CD8-positive, alpha-beta memory T cell (primary cell): ENCODE measurements at regions not wholly inside any gene's neighbourhood (a gene's known extent, or its start where the extent isn't known, plus 50 kb on each side); places are given as distances from the start of the nearest gene placed in this dataset.
"Not testable (repeated sequence)": the region's sequence is repeated elsewhere in the genome, so short reads cannot be mapped to it uniquely, and the experiment has no call there.

Source experiments
- CTCF ChIA-PET: fragments of 350-600 bp; sonication (Branson Sonifier 250); formaldehyde crosslinking; loops from one replicate; lab custom pipeline; 2021; ENCODE audit warnings: antibody characterized with exemption; lab: Charles Lee
- POLR2A ChIA-PET: fragments of 350-600 bp; sonication (Branson Sonifier 250); formaldehyde crosslinking; loops from one replicate; lab custom pipeline; 2021; ENCODE audit warnings: antibody characterized with exemption; lab: Charles Lee
- DNase-seq, 5 donors: peaks; one replicate each; pipeline versions ENCODE4 v3.0.0 to v3.0.0-alpha.2; 2020 to 2022; ENCODE audit warnings: mixed read lengths in 1 of 5
- H3K27ac ChIP-seq: one replicate; pipeline ENCODE4 v1.7.0; 2013; ENCODE audit warnings: low read depth, mild to moderate bottlenecking, low read length, moderate library complexity
- H3K27me3 ChIP-seq: 2 replicates; pipeline ENCODE4 v1.7.0; 2013; ENCODE audit warnings: low read length, mild to moderate bottlenecking; ENCODE audit not compliant: insufficient read depth, poor library complexity, severe bottlenecking
- H3K36me3 ChIP-seq: 2 replicates; pipeline ENCODE4 v1.7.0; 2013; ENCODE audit warnings: mild to moderate bottlenecking, low read length, moderate library complexity; ENCODE audit not compliant: insufficient read depth
- H3K4me1 ChIP-seq: 2 replicates; pipeline ENCODE4 v1.7.0; 2013; ENCODE audit warnings: mild to moderate bottlenecking, low read length, moderate library complexity; ENCODE audit not compliant: insufficient read depth
- H3K4me3 ChIP-seq: 2 replicates; pipeline ENCODE4 v1.7.0; 2013; ENCODE audit warnings: mild to moderate bottlenecking, low read length
- H3K9me3 ChIP-seq: 2 replicates; pipeline ENCODE4 v1.7.0; 2013; ENCODE audit warnings: mild to moderate bottlenecking, low read length
- H3K27ac Mint-ChIP-seq, 8 donors: one replicate each; pipeline ENCODE4 v1.8.0; 2020 to 2021; ENCODE audit warnings: mixed read lengths in 8 of 8, mild to moderate bottlenecking in 6 of 8, inconsistent platforms in 3 of 8, moderate library complexity in 3 of 8
- H3K27me3 Mint-ChIP-seq, 2 donors: one replicate each; pipeline ENCODE4 v1.8.0; 2020 to 2021; ENCODE audit warnings: mixed read lengths in 2 of 2, mild to moderate bottlenecking in 1 of 2, moderate library complexity in 1 of 2
- H3K36me3 Mint-ChIP-seq, 3 donors: one replicate each; pipeline ENCODE4 v1.8.0; 2020 to 2021; ENCODE audit warnings: mixed read lengths in 3 of 3, inconsistent platforms in 1 of 3, mild to moderate bottlenecking in 1 of 3
- H3K4me1 Mint-ChIP-seq, 3 donors: one replicate each; pipeline ENCODE4 v1.8.0; 2020 to 2021; ENCODE audit warnings: mixed read lengths in 3 of 3, inconsistent platforms in 1 of 3, mild to moderate bottlenecking in 1 of 3
- H3K4me3 Mint-ChIP-seq, 7 donors: one replicate each; pipeline ENCODE4 v1.8.0; 2020 to 2021; ENCODE audit warnings: mixed read lengths in 7 of 7, mild to moderate bottlenecking in 6 of 7, moderate library complexity in 4 of 7, inconsistent platforms in 2 of 7
- H3K9me3 Mint-ChIP-seq, 5 donors: one replicate each; pipeline ENCODE4 v1.8.0; 2020 to 2022; ENCODE audit warnings: mixed read lengths in 5 of 5, mild to moderate bottlenecking in 3 of 5, moderate library complexity in 2 of 5, inconsistent platforms in 1 of 5

DNA sequence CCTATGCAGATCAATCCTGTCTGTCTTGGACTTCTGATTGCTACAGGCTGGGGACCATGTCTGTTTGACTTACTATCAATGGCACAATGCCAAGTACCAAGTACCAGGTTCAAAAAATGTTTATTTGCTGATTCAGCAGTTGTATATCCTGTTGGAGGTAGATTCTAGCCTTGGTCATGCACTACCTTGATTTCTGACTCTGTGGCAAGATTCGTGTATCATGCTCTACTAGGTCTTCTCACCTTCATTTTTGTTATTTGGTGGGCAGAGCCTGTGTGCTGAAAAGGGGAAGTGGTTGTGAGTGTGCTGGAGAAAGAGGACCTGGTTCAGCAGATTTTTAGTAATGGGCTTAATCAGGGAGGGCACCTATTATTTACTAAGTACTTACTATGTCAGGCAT, 192.4 kb upstream of the MYLIP start:
- Mint-ChIP-seq H3K27me3 (peaks cover 9 to 12% of the 10 kb centered on the region in 2 donors), H3K4me3 (no peak overlapping the region), H3K4me1 (peaks cover 3 to 6% (median 4%) of the 10 kb centered on the region in 3 donors), H3K9me3 (peaks cover 0 to 11% (median 9%) of the 10 kb centered on the region in 5 donors), H3K36me3 (peaks cover 0 to 15% (median 0%) of the 10 kb centered on the region in 3 donors), H3K27ac (no peak overlapping the region)
- H3K4me1 ChIP-seq = no peaks in the 10 kb centered on the region
- H3K36me3 ChIP-seq = no peaks in the 10 kb centered on the region
- no peaks in the 10 kb centered on the region for H3K9me3 ChIP-seq
- H3K27ac ChIP-seq = no peak overlapping the region
- DNase-seq = no peak
- no peak overlapping the region for H3K4me3 ChIP-seq
- POLR2A ChIA-PET = no interaction called here
- CTCF ChIA-PET = no interaction called here
- H3K27me3 ChIP-seq = no peaks in the 10 kb centered on the region

DNA sequence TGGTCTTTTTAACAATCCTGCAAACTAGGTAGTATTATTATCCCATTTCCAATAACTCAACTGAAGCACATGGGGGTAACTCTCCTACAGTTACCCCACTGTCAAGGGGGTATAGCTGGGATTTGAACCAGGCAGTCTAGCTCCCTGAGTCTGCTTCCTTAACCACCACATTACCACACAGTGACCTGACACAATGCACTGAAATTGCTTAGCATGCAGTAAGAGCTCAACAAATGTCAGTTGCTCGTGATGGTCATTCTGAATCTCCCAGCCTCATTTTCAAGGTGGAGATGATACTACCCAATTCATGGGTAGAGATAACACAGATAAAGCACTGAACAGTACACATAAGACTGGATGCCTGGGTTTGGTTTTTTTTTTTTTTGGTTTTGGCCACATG, 193.2 kb upstream of the MYLIP start:
- H3K9me3 Mint-ChIP-seq = peaks cover 3 to 20% (median 15%) of the 10 kb centered on the region in 5 donors
- H3K36me3 ChIP-seq = no peaks in the 10 kb centered on the region
- H3K4me3 ChIP-seq = no peak overlapping the region
- POLR2A ChIA-PET = no interaction called here
- no peak overlapping the region for H3K27ac ChIP-seq
- CTCF ChIA-PET = no interaction called here
- H3K27ac Mint-ChIP-seq = no peak overlapping the region
- no peak for DNase-seq
- no peaks in the 10 kb centered on the region for H3K4me1 ChIP-seq
- peaks cover 11 to 12% of the 10 kb centered on the region in 2 donors for H3K27me3 Mint-ChIP-seq
- no peak overlapping the region for H3K4me3 Mint-ChIP-seq
- H3K36me3 Mint-ChIP-seq = peaks cover 0 to 20% (median 0%) of the 10 kb centered on the region in 3 donors
- peaks cover 3 to 6% (median 4%) of the 10 kb centered on the region in 3 donors for H3K4me1 Mint-ChIP-seq
- no peaks in the 10 kb centered on the region for H3K27me3 ChIP-seq
- H3K9me3 ChIP-seq = peaks cover 4% of the 10 kb centered on the region

DNA sequence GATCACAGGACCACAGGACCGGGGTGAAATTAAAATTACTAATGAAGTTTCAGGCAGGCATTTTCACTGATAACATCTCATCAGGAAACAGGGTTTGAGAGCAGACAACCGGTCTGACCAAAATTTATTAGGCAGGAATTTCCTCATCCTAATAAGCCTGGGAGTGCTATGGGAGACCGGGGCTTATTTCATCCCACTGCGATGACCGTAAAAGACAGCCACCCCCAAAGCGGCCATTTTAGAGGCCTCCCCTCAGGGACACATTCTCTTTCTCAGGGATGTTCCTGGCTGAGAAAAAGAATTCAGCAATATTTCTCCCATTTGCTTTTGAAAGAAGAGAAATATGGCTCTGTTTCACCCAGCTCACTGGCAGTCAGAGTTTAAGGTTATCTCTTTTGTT, 197.2 kb upstream of the MYLIP start:
- H3K27ac Mint-ChIP-seq, H3K27me3 ChIP-seq, DNase-seq, H3K9me3 ChIP-seq, H3K27ac ChIP-seq, H3K4me1 ChIP-seq, H3K4me3 Mint-ChIP-seq, H3K36me3 ChIP-seq, H3K4me1 Mint-ChIP-seq, CTCF ChIA-PET, POLR2A ChIA-PET, H3K4me3 ChIP-seq: not testable (repeated sequence)
- Mint-ChIP-seq H3K27me3 (peaks cover 12 to 13% of the 10 kb centered on the region in 2 donors), H3K36me3 (peaks cover 0 to 31% (median 2%) of the 10 kb centered on the region in 3 donors), H3K9me3 (peaks cover 9 to 30% (median 27%) of the 10 kb centered on the region in 5 donors)

DNA sequence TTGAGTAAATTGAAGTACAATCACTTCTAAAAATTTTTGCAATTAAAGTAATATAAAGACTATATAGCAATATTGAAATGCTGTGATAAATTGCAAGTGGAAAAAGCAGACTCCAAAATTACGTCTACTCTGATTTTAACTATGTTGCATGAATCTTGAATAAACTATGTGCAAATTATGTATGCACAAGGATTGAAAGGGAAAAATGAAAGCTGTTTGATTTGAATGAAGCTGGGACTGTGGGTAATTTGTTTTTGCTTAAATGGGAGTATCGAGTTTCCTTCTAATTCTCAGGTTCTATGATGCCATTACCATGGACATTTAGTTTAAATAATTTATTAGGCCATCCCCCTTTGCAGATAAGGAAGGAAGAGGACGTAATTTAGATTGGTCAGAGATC, 198.7 kb upstream of the MYLIP start:
- POLR2A ChIA-PET = no interaction called here
- no peak for DNase-seq
- H3K4me1 Mint-ChIP-seq = no peaks in the 10 kb centered on the region
- H3K27ac Mint-ChIP-seq = no peak overlapping the region
- peaks cover 0 to 31% (median 2%) of the 10 kb centered on the region in 3 donors for H3K36me3 Mint-ChIP-seq
- H3K4me1 ChIP-seq = no peaks in the 10 kb centered on the region
- no peak overlapping the region for H3K4me3 ChIP-seq
- CTCF ChIA-PET = no interaction called here
- no peaks in the 10 kb centered on the region for H3K36me3 ChIP-seq
- no peaks in the 10 kb centered on the region for H3K27me3 ChIP-seq
- no peak overlapping the region for H3K4me3 Mint-ChIP-seq
- peaks cover 4% of the 10 kb centered on the region for H3K9me3 ChIP-seq
- H3K9me3 Mint-ChIP-seq = peaks cover 10 to 30% (median 27%) of the 10 kb centered on the region in 5 donors
- peaks cover 11 to 12% of the 10 kb centered on the region in 2 donors for H3K27me3 Mint-ChIP-seq
- H3K27ac ChIP-seq = no peak overlapping the region

DNA sequence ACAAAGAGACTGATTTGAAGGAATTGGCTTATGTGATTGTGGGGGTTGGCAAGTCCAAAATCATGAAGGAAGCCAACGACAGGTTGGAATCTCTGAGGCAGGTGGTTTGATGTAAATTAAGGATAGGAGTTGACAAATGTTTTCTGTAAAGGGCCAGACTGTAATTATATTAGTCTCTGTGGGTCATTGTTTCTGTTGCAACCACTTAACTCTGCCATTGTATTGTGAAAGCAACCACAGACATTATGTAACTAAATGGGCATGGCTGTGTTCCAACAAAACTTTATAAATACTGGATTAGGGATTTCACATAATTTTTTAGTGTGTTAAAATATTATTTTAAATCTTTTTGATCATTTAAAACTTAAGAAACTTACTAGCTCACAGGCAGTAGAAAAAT, 199.2 kb upstream of the MYLIP start:
- DNase-seq = no peak
- H3K27ac ChIP-seq = no peak overlapping the region
- H3K4me3 Mint-ChIP-seq = no peak overlapping the region
- ChIA-PET POLR2A (no interaction called here), CTCF (no interaction called here)
- peaks cover 11 to 12% of the 10 kb centered on the region in 2 donors for H3K27me3 Mint-ChIP-seq
- peaks cover 10 to 30% (median 27%) of the 10 kb centered on the region in 5 donors for H3K9me3 Mint-ChIP-seq
- no peaks in the 10 kb centered on the region for H3K4me1 Mint-ChIP-seq
- H3K36me3 Mint-ChIP-seq = peaks cover 0 to 31% (median 2%) of the 10 kb centered on the region in 3 donors
- no peaks in the 10 kb centered on the region for H3K4me1 ChIP-seq
- H3K4me3 ChIP-seq = no peak overlapping the region
- H3K9me3 ChIP-seq = peaks cover 4% of the 10 kb centered on the region
- H3K36me3 ChIP-seq = no peaks in the 10 kb centered on the region
- H3K27ac Mint-ChIP-seq = no peak overlapping the region
- H3K27me3 ChIP-seq = no peaks in the 10 kb centered on the region

DNA sequence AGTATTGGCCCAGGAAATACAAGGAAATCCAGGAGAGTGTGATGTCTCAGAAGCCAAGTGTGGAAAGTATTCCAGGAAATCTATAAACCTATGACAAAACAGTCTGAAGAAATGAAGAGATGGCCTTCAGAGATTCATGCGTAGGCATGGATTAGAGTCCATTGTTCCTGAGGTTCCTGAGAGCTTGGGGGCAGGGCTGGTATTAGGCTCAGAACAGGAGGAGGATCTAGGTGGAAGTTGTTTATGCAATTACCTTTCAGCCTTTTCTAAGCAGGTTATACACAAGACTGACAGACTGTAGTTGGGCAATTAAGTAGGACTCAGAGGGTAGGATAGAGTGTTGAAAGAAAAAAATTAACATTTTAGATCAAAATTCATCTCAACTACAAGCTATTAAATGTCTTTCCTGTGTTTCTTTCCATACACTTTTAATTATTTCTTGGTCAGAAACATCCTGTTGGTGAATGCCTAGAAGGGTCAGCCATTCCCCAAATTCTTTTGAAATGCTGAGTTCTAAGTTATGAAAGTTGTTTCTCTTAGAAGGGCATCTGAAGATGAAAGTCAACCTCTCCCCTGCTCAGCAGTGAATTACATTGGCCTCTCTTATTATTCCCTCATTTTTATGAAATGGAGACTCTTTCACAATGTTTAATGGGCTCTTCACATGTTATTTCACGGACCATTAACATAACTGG, 201.2 kb upstream of the MYLIP start:
- H3K36me3 Mint-ChIP-seq = peaks cover 0 to 31% (median 2%) of the 10 kb centered on the region in 3 donors
- Histone ChIP-seq H3K36me3 (no peaks in the 10 kb centered on the region), H3K27me3 (no peaks in the 10 kb centered on the region), H3K4me1 (no peaks in the 10 kb centered on the region), H3K9me3 (peaks cover 4% of the 10 kb centered on the region), H3K4me3 (no peak overlapping the region), H3K27ac (no peak overlapping the region)
- no peaks in the 10 kb centered on the region for H3K4me1 Mint-ChIP-seq
- no peak overlapping the region for H3K4me3 Mint-ChIP-seq
- H3K9me3 Mint-ChIP-seq = peaks cover 10 to 30% (median 26%) of the 10 kb centered on the region in 5 donors
- DNase-seq = no peak
- CTCF ChIA-PET = no interaction called here
- no peak overlapping the region for H3K27ac Mint-ChIP-seq
- peaks cover 6 to 11% of the 10 kb centered on the region in 2 donors for H3K27me3 Mint-ChIP-seq
- POLR2A ChIA-PET = no interaction called here

DNA sequence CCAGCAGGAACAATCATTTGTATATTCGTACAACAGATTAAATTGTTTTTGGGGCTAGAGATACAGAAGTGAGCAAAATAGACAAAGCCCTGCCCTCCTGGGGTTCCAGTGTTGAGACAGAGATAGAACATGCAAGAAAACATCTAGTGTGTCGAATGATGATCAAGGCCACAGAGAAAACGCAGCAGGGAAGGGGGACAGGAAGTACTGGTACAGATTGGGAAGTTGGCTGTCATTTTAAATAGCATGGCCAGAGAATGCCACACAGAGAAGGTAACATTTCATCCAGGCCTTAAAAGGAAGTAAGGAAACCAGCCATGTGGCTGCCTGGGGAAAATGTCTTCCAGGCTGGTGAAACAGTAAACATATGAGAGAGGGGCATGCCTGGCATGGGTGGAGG, 202.6 kb upstream of the MYLIP start:
- H3K27me3 Mint-ChIP-seq = peaks cover 6 to 11% of the 10 kb centered on the region in 2 donors
- no peak overlapping the region for H3K27ac ChIP-seq
- no peak for DNase-seq
- no peak overlapping the region for H3K4me3 Mint-ChIP-seq
- no peaks in the 10 kb centered on the region for H3K4me1 ChIP-seq
- H3K36me3 ChIP-seq = no peaks in the 10 kb centered on the region
- ChIA-PET CTCF (no interaction called here), POLR2A (no interaction called here)
- H3K4me1 Mint-ChIP-seq = no peaks in the 10 kb centered on the region
- no peaks in the 10 kb centered on the region for H3K27me3 ChIP-seq
- H3K27ac Mint-ChIP-seq = no peak overlapping the region
- peaks cover 7 to 19% (median 16%) of the 10 kb centered on the region in 5 donors for H3K9me3 Mint-ChIP-seq
- no peak overlapping the region for H3K4me3 ChIP-seq
- peaks cover 0 to 20% (median 2%) of the 10 kb centered on the region in 3 donors for H3K36me3 Mint-ChIP-seq
- peaks cover 4% of the 10 kb centered on the region for H3K9me3 ChIP-seq

DNA sequence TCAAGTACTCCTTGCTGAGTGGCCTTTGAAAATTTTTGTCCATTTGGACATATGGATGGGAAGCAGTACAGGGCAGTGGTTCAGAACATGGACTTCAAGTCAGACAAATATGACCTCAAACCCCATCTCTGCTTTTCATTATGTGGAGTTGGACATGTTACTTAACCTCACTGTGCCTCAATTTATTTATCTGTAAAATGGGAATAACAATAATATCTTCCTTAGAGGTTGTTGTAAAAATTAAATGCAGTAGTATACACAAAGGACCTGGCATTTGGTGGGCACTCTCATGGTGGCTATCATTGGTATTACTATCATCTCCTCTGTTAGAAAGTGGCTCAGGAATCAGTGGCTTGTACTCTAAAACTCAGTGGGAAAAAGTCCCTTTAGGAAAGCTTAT, 204.0 kb upstream of the MYLIP start:
- Histone ChIP-seq H3K27ac (no peak overlapping the region), H3K27me3 (no peaks in the 10 kb centered on the region), H3K4me1 (no peaks in the 10 kb centered on the region), H3K36me3 (no peaks in the 10 kb centered on the region), H3K9me3 (no peaks in the 10 kb centered on the region), H3K4me3 (no peak overlapping the region)
- no peak for DNase-seq
- ChIA-PET CTCF (no interaction called here), POLR2A (no interaction called here)
- Mint-ChIP-seq H3K9me3 (peaks cover 0 to 9% (median 6%) of the 10 kb centered on the region in 5 donors), H3K4me1 (no peaks in the 10 kb centered on the region), H3K27ac (no peak overlapping the region), H3K27me3 (peaks cover 3 to 11% of the 10 kb centered on the region in 2 donors), H3K4me3 (no peak overlapping the region), H3K36me3 (peaks cover 0 to 8% (median 2%) of the 10 kb centered on the region in 3 donors)
